ENCODE measurements at regions not wholly inside any gene's neighbourhood (a gene's known extent, or its start where the extent isn't known, plus 50 kb on each side); places are given as distances from the start of the nearest gene placed in this dataset.
"Not testable (repeated sequence)": the region's sequence is repeated elsewhere in the genome, so short reads cannot be mapped to it uniquely, and the experiment has no call there.

- peak overlapping the region in 1 of 4 donors; percentile 5 for H3K27ac ChIP-seq (replicated peaks in 1 of 4)
- 85% methylated on average over 2 of the region's 2 CpGs for WGBS
- DNase-seq (ENCODE audit: extremely low spot score): no peak
- TF ChIP-seq POLR2AphosphoS5 (IDR thresholded peaks at IDR 0.05) (no peak), CTCF (IDR thresholded peaks at IDR 0.05) (no peak), EP300 (IDR thresholded peaks at IDR 0.05) (no peak), POLR2A (IDR thresholded peaks at IDR 0.05; ENCODE audit: low read depth) (no peak)
- no peaks in the 10 kb centered on the region for H3K27me3 ChIP-seq
- H3K4me1 ChIP-seq: peaks cover 50 to 63% (median 59%) of the 10 kb centered on the region in 4 donors
- H3K4me3 ChIP-seq: no peak overlapping the region
- H3K36me3 ChIP-seq: no peaks in the 10 kb centered on the region
- no peaks in the 10 kb centered on the region for H3K9me3 ChIP-seq
- intact Hi-C loops (cut with DNase I): no loop called here
These were observed 487.0 kb upstream of the PROK2 start for GRCh38 chr3:72271923-72272322.

GRCh38 chr3:72271216-72271615 lies 486.3 kb upstream of the PROK2 start:
- Histone ChIP-seq H3K9me3 (no peaks in the 10 kb centered on the region), H3K4me3 (no peak overlapping the region), H3K27me3 (no peaks in the 10 kb centered on the region), H3K27ac (replicated peaks in 1 of 4) (peak overlapping the region; percentile 9 to 59 (median 42)), H3K4me1 (peaks cover 50 to 63% (median 59%) of the 10 kb centered on the region in 4 donors), H3K36me3 (no peaks in the 10 kb centered on the region)
- DNase-seq (ENCODE audit: extremely low spot score): no peak
- intact Hi-C loops (cut with DNase I): no loop called here
- 81% methylated on average over 6 of the region's 6 CpGs for WGBS
- peak in 1 of 2 donors; percentile 17 for TF ChIP-seq POLR2AphosphoS5 (IDR thresholded peaks at IDR 0.05)
- no peak for TF ChIP-seq EP300 (IDR thresholded peaks at IDR 0.05)

GRCh38 chr3:72270730-72271129 lies 485.8 kb upstream of the PROK2 start:
- peaks cover 50 to 62% (median 59%) of the 10 kb centered on the region in 4 donors for H3K4me1 ChIP-seq
- H3K27me3 ChIP-seq: no peaks in the 10 kb centered on the region
- no peaks in the 10 kb centered on the region for H3K36me3 ChIP-seq
- no peak for TF ChIP-seq POLR2AphosphoS5 (IDR thresholded peaks at IDR 0.05)
- TF ChIP-seq EP300 (IDR thresholded peaks at IDR 0.05): no peak
- no peak for TF ChIP-seq POLR2A (IDR thresholded peaks at IDR 0.05; ENCODE audit: low read depth)
- TF ChIP-seq CTCF (IDR thresholded peaks at IDR 0.05): no peak
- peak overlapping the region; percentile 9 to 59 (median 42) for H3K27ac ChIP-seq (replicated peaks in 1 of 4)
- no peak for DNase-seq (ENCODE audit: extremely low spot score)
- intact Hi-C loops (cut with DNase I): no loop called here
- no peaks in the 10 kb centered on the region for H3K9me3 ChIP-seq
- H3K4me3 ChIP-seq: no peak overlapping the region
- WGBS: 78% methylated on average over 5 of the region's 5 CpGs

GRCh38 chr3:72270072-72270681 lies 485.2 kb upstream of the PROK2 start:
- TF ChIP-seq POLR2AphosphoS5 (IDR thresholded peaks at IDR 0.05) (peak; percentile 87), CTCF (IDR thresholded peaks at IDR 0.05) (no peak)
- H3K4me1 ChIP-seq: peaks cover 50 to 57% (median 55%) of the 10 kb centered on the region in 4 donors
- 21% methylated on average over 9 of the region's 9 CpGs for WGBS
- no peaks in the 10 kb centered on the region for H3K27me3 ChIP-seq
- no peaks in the 10 kb centered on the region for H3K36me3 ChIP-seq
- intact Hi-C loops (cut with DNase I): no loop called here
- peak; percentile 97 for DNase-seq (ENCODE audit: extremely low spot score)
- peak overlapping the region in 3 of 4 donors; percentile 32 to 61 (median 59) for H3K27ac ChIP-seq (replicated peaks in 1 of 4)
- H3K9me3 ChIP-seq: no peaks in the 10 kb centered on the region
- H3K4me3 ChIP-seq: no peak overlapping the region

- 81% methylated on average over 3 of the region's 3 CpGs for WGBS
- intact Hi-C loops (cut with DNase I): loop anchor here (10.0 kb wide), 1 partner anchor 395 kb away; no protein-coding TSS in a partner anchor
- DNase-seq (ENCODE audit: extremely low spot score): no peak
- H3K4me1 ChIP-seq: peaks cover 44 to 50% (median 48%) of the 10 kb centered on the region in 4 donors
- H3K4me3 ChIP-seq: no peak overlapping the region
- H3K9me3 ChIP-seq: no peaks in the 10 kb centered on the region
- no peaks in the 10 kb centered on the region for H3K36me3 ChIP-seq
- no peak for TF ChIP-seq POLR2A (IDR thresholded peaks at IDR 0.05; ENCODE audit: low read depth)
- H3K27me3 ChIP-seq: no peaks in the 10 kb centered on the region
- H3K27ac ChIP-seq (replicated peaks in 1 of 4): peak overlapping the region in 3 of 4 donors; percentile 32 to 61 (median 35)
These were observed 484.5 kb upstream of the PROK2 start for GRCh38 chr3:72269475-72269874.

GRCh38 chr3:72266921-72267524 lies 482.1 kb upstream of the PROK2 start:
- H3K27ac ChIP-seq (replicated peaks in 1 of 4); H3K9me3 ChIP-seq; DNase-seq (ENCODE audit: extremely low spot score); H3K4me3 ChIP-seq; H3K27me3 ChIP-seq; H3K36me3 ChIP-seq: not testable (repeated sequence)
- intact Hi-C loops (cut with DNase I): loop anchor here (10.0 kb wide), 1 partner anchor 392 kb away; no protein-coding TSS in a partner anchor
- peaks cover 26 to 44% (median 36%) of the 10 kb centered on the region in 4 donors for H3K4me1 ChIP-seq
- 89% methylated on average over 7 of the region's 7 CpGs for WGBS

Measured in esophagus muscularis mucosa (tissue), 4 donors.